ENCODE measurements at regions not wholly inside any gene's neighbourhood (a gene's known extent, or its start where the extent isn't known, plus 50 kb on each side); places are given as distances from the start of the nearest gene placed in this dataset.
A peak's percentile ranks its signal among the peaks of the same experiment; 100 is the strongest.

DNA sequence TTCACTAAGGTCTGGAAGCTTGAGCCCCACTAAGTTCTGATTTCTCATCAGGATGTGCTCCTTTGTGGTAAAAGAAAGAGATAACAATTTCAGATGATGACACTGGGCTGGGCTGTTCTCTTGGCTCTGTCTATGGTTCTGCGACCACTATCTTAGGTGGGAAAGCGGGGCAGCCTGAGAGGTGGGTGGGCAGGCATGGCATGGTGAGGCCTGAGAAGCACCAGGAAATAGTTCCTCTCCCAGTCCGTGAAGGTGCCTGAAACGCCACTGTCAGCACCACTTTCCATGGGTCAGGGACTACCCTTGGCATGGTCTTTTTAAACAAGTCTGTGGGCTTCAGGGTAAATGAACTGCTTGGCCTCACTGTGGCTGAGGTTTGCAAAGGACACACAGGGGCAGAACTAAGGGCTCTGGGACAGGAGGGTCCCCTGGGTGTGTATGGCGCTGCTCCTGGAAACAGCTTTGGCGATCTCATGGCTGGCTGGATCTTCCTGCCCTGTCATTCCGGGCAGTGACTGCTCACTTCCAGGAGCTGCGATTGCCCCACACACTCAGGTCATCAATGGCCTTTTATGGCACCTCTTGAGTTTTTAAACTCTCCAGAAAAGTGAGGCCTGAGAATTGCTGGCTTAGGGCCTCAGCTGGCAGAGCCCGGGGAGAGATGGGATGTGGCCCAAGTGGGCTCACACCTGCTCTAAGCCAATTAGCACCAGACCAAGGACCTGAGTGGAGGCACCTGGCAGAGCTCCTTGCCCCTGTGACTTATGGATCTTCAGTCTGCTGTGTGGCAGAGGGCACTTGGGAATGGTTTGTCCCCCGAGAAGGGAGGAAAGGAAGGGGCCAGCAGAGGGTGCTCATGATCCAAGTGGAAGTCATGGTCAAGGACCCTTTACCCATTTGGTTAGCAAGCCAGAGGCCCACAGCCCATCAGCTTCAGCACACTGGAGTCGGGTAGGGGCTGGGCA, 55.6 kb upstream of the LYVE1 start:
- no peak for TF ChIP-seq POLR2A (IDR thresholded peaks at IDR 0.05)
- TF ChIP-seq, protein P1, sequence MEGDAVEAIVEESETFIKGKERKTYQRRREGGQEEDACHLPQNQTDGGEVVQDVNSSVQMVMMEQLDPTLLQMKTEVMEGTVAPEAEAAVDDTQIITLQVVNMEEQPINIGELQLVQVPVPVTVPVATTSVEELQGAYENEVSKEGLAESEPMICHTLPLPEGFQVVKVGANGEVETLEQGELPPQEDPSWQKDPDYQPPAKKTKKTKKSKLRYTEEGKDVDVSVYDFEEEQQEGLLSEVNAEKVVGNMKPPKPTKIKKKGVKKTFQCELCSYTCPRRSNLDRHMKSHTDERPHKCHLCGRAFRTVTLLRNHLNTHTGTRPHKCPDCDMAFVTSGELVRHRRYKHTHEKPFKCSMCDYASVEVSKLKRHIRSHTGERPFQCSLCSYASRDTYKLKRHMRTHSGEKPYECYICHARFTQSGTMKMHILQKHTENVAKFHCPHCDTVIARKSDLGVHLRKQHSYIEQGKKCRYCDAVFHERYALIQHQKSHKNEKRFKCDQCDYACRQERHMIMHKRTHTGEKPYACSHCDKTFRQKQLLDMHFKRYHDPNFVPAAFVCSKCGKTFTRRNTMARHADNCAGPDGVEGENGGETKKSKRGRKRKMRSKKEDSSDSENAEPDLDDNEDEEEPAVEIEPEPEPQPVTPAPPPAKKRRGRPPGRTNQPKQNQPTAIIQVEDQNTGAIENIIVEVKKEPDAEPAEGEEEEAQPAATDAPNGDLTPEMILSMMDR (IDR thresholded peaks at IDR 0.05): peak in 1 of 3 experiments; percentile 24

All from testis (tissue), 2 donors.